ENCODE measurements at regions not wholly inside any gene's neighbourhood (a gene's known extent, or its start where the extent isn't known, plus 50 kb on each side); places are given as distances from the start of the nearest gene placed in this dataset.

GRCh38 chr2:157927155-157927554 lies 51.0 kb upstream of the ACVR1 start:
- no peak overlapping the region for H3K4me3 ChIP-seq
- no peaks in the 10 kb centered on the region for H3K4me1 ChIP-seq
- no peak for ATAC-seq
- intact Hi-C loops (cut with DNase I), result no loop called here
- DNase-seq, result no peak
- no peaks in the 10 kb centered on the region for H3K27me3 ChIP-seq
- no peaks in the 10 kb centered on the region for H3K9me3 ChIP-seq
- no peaks in the 10 kb centered on the region for H3K36me3 ChIP-seq
- no peak overlapping the region for H3K27ac ChIP-seq
- no peak for TF ChIP-seq CTCF (IDR thresholded peaks at IDR 0.05)

Measured in left lung (tissue), 4 donors.